ENCODE measurements at regions not wholly inside any gene's neighbourhood (a gene's known extent, or its start where the extent isn't known, plus 50 kb on each side); places are given as distances from the start of the nearest gene placed in this dataset.

DNA sequence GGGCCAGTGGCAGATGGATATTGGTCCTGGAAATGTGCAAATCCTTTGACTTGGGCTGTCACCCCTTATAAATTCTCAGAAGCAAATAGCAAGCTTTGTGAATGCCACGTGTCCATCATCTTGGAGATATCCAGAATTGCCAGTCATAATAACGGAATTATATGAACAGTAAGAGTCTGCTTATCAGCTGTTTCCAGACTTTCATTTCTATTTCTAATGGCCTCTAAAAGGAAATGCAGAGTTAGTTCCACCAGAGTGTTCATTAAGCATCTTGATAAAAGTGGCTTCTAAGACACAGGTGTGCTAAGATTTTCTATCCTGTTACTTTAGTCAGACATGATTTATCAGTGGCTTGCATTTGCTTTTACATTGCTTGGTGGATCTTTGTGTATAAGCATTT lies 87.4 kb downstream of the RAMP3 start:
- Histone ChIP-seq H3K27ac (replicated peaks) (no peak overlapping the region), H3K36me3 (no peaks in the 10 kb centered on the region), H3K9me3 (replicated peaks) (peaks cover 11% of the 10 kb centered on the region), H3K4me3 (no peak overlapping the region), H3K4me1 (peaks cover 43% of the 10 kb centered on the region), H3K27me3 (ENCODE audit: low read depth) (peaks cover 48% of the 10 kb centered on the region)
- intact Hi-C loops (cut with micrococcal nuclease): no loop called here
- TF ChIP-seq, protein P1, sequence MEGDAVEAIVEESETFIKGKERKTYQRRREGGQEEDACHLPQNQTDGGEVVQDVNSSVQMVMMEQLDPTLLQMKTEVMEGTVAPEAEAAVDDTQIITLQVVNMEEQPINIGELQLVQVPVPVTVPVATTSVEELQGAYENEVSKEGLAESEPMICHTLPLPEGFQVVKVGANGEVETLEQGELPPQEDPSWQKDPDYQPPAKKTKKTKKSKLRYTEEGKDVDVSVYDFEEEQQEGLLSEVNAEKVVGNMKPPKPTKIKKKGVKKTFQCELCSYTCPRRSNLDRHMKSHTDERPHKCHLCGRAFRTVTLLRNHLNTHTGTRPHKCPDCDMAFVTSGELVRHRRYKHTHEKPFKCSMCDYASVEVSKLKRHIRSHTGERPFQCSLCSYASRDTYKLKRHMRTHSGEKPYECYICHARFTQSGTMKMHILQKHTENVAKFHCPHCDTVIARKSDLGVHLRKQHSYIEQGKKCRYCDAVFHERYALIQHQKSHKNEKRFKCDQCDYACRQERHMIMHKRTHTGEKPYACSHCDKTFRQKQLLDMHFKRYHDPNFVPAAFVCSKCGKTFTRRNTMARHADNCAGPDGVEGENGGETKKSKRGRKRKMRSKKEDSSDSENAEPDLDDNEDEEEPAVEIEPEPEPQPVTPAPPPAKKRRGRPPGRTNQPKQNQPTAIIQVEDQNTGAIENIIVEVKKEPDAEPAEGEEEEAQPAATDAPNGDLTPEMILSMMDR (IDR thresholded peaks at IDR 0.05; ENCODE audit: borderline replicate concordance): no peak
- DNase-seq: no peak

DNA sequence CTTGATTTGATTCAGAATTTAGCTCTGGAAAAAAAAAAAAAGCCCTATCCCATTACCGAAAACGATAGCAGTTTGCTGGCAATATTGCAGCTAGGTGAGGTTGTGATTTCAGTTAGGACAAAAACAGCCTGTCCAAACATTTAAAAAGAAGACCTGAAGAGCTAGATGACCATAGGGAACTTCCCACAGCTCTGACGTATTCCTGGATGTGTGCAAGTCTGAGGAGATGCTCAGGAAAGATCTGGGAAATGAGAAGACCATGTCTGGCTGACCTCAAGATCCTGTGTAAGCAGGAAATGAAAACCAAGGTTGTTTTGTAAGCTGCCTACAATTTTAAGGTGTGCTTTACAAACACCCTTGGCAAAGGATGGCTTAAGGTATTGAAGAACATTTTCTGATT lies 88.7 kb downstream of the RAMP3 start:
- Histone ChIP-seq H3K27ac (replicated peaks) (peak overlapping the region; percentile 56), H3K36me3 (no peaks in the 10 kb centered on the region), H3K27me3 (ENCODE audit: low read depth) (peaks cover 37% of the 10 kb centered on the region), H3K9me3 (replicated peaks) (peaks cover 11% of the 10 kb centered on the region), H3K4me3 (no peak overlapping the region), H3K4me1 (peaks cover 37% of the 10 kb centered on the region)
- TF ChIP-seq, protein P1 (IDR thresholded peaks at IDR 0.05; ENCODE audit: borderline replicate concordance): no peak
- intact Hi-C loops (cut with micrococcal nuclease): no loop called here
- DNase-seq: no peak

DNA sequence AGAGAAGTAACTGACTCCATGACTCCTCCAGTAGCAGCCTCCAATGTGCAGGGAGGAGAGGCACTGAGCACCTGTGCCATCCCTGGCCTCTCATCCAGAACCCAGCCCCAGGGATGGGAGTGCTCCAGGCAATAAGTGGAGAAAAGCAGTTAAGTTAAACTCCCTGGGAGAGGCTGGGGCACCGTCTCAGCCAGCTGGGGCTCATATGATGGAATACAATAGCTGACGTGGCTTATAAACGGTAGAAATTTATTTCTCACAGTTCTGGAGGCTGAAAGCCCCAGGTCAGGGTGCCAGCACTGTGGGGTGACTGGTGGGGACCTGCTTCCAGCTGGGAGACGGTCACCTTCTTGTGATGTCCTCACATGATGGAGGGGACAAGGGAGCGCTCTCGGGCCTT lies 94.7 kb downstream of the RAMP3 start:
- no peak for DNase-seq
- H3K4me3 ChIP-seq: no peak overlapping the region
- peaks cover 11% of the 10 kb centered on the region for H3K9me3 ChIP-seq (replicated peaks)
- intact Hi-C loops (cut with micrococcal nuclease): no loop called here
- H3K27ac ChIP-seq (replicated peaks): no peak overlapping the region
- H3K36me3 ChIP-seq: no peaks in the 10 kb centered on the region
- no peaks in the 10 kb centered on the region for H3K4me1 ChIP-seq
- TF ChIP-seq, protein P1 (IDR thresholded peaks at IDR 0.05; ENCODE audit: borderline replicate concordance): no peak
- peaks cover 7% of the 10 kb centered on the region for H3K27me3 ChIP-seq (ENCODE audit: low read depth)

DNA sequence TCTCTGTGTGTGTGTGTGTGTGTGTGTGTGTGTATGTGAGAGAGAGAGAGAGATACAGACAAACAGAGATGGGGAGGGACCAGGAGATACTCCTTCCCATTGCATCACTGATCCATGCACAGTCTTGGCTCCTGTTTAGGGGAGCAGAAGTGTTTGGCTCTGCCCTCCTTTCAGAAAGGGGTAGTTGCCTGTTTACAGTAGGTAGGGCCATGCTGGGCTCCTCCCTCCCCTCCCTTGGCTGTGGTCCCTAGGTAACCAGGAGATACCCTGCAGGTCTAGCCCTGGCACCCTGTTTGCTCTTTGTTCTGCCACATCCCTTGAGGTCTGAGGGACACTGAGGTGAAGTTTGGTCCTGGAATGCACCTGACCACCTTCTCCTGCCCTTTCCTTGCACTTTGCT lies 95.3 kb downstream of the RAMP3 start:
- Histone ChIP-seq H3K27me3 (ENCODE audit: low read depth) (peaks cover 7% of the 10 kb centered on the region), H3K27ac (replicated peaks) (no peak overlapping the region), H3K9me3 (replicated peaks) (peaks cover 6% of the 10 kb centered on the region), H3K36me3 (no peaks in the 10 kb centered on the region), H3K4me3 (no peak overlapping the region), H3K4me1 (no peaks in the 10 kb centered on the region)
- no peak for DNase-seq
- TF ChIP-seq, protein P1 (IDR thresholded peaks at IDR 0.05; ENCODE audit: borderline replicate concordance): no peak
- intact Hi-C loops (cut with micrococcal nuclease): no loop called here

DNA sequence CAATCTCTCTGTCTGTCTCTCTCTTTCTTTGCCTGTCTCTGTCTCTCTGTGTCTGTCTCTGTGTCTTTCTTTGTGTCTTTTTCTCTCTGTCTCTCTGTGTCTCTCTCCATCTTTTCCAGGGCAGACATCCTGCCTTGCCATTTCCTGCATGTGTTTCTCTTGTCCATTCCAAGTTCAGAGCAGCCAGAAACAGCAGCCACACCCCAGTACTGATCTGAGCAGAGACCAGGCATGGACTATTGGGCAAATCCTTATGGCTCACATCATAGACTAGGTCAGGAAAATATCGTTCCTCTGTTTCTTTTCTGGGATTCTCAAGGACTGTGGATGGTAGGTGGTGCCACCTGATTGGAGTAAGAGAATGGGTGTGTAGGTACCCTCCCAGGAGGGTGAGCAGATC lies 95.8 kb downstream of the RAMP3 start:
- Histone ChIP-seq H3K36me3 (no peaks in the 10 kb centered on the region), H3K27me3 (ENCODE audit: low read depth) (peaks cover 7% of the 10 kb centered on the region), H3K27ac (replicated peaks) (no peak overlapping the region), H3K9me3 (replicated peaks) (peaks cover under 1% of the 10 kb centered on the region), H3K4me3 (no peak overlapping the region), H3K4me1 (no peaks in the 10 kb centered on the region)
- intact Hi-C loops (cut with micrococcal nuclease): no loop called here
- TF ChIP-seq, protein P1 (IDR thresholded peaks at IDR 0.05; ENCODE audit: borderline replicate concordance): no peak
- DNase-seq: no peak

DNA sequence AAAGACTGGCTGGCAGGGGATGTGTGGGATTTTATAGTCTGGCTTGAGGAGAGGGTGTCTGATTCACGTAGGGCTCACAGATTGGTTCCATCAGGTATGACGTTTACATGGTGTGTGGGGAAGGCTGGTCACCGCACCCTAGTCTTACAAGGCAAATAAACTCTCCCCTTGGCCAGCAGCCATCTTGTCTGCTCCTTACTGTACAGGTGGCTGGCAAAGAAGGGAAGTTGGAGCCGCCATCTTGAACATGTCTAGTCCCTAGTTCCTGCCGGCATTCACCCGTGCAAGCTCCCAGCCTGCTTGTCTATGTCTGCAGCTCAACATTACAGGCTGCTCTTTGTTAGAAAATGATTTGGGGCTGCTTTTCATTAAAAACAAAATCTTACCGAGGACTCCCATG lies 97.6 kb downstream of the RAMP3 start:
- H3K9me3 ChIP-seq (replicated peaks): no peaks in the 10 kb centered on the region
- no peak overlapping the region for H3K4me3 ChIP-seq
- intact Hi-C loops (cut with micrococcal nuclease): loop anchor here (5.0 kb wide), 1 partner anchor 98 kb away; the partner anchor contains the start of gene RAMP3
- H3K27ac ChIP-seq (replicated peaks): no peak overlapping the region
- TF ChIP-seq, protein P1 (IDR thresholded peaks at IDR 0.05; ENCODE audit: borderline replicate concordance): no peak
- no peak for DNase-seq
- peaks cover 13% of the 10 kb centered on the region for H3K4me1 ChIP-seq
- H3K27me3 ChIP-seq (ENCODE audit: low read depth): peaks cover 18% of the 10 kb centered on the region
- no peaks in the 10 kb centered on the region for H3K36me3 ChIP-seq

Data from left ventricle myocardium inferior (tissue), 1 donor.